Esophagus squamous epithelium (tissue), 5 donors: ENCODE measurements at regions not wholly inside any gene's neighbourhood (a gene's known extent, or its start where the extent isn't known, plus 50 kb on each side); places are given as distances from the start of the nearest gene placed in this dataset.

Experiments
- DNase-seq: peaks from one replicate; lab custom pipeline; 2025; lab: John Stamatoyannopoulos, UW
- H3K27ac ChIP-seq, 4 donors: fragments of 200-600 bp; sonication (generic); one replicate each; pipeline ENCODE4 v1.5.1; 2016 to 2019; ENCODE audit warnings: mild to moderate bottlenecking in 1 of 4
- H3K27me3 ChIP-seq, 4 donors: fragments of 200-600 bp; sonication (generic); 1 replicate in 3 of 4; 2 replicates in 1 of 4; pipeline versions ENCODE4 v1.5.1 to v1.6.0; 2017 to 2021; ENCODE audit warnings: antibody characterized with exemption in 1 of 4
- H3K36me3 ChIP-seq, 3 donors: fragments of 200-600 bp; sonication (generic); one replicate each; pipeline ENCODE4 v1.5.1; 2016 to 2019
- H3K4me1 ChIP-seq, 3 donors: fragments of 200-600 bp; sonication (generic); one replicate each; pipeline ENCODE4 v1.5.1; 2017 to 2019
- H3K4me3 ChIP-seq, 4 donors: fragments of 200-600 bp; sonication (generic); 1 replicate in 3 of 4; 2 replicates in 1 of 4; pipeline ENCODE4 v1.5.1; 2016 to 2019; ENCODE audit warnings: mild to moderate bottlenecking in 2 of 4, moderate library complexity in 1 of 4
- H3K9me3 ChIP-seq, 3 donors: fragments of 200-600 bp; sonication (generic); one replicate each; pipeline ENCODE4 v1.5.1; 2016 to 2019
- POLR2A ChIP-seq, 4 donors: fragments of 450-650 bp; IDR thresholded peaks; one replicate each; pipeline ENCODE4 v1.6.1; 2017; ENCODE audit warnings: antibody characterized with exemption in 4 of 4, mild to moderate bottlenecking in 4 of 4, moderate library complexity in 3 of 4
- WGBS, 2 donors: methylation state at CpG; one replicate each; pipeline ENCODE4 v1.1.5; 2018; 5-methylcytosine and 5-hydroxymethylcytosine counted together
- intact Hi-C: fragments of 100-400 bp; cut with DNase I; formaldehyde crosslinking; loops from one replicate; pipeline ENCODE4 v1.15.0; 2022
- TF ChIP-seq, protein P1 (sequence below), 6 experiments: fragments of 450-650 bp in 4 of 6; fragments of 200-600 bp in 2 of 6; sonication (generic) in 2 of 6; IDR thresholded peaks; one replicate each; pipeline ENCODE4 v1.5.1; 2016 to 2019; ENCODE audit warnings: antibody characterized with exemption in 6 of 6, mild to moderate bottlenecking in 4 of 6, moderate library complexity in 4 of 6
- donor health status: DM: yes; HTN: yes; CAD: no.

DNA sequence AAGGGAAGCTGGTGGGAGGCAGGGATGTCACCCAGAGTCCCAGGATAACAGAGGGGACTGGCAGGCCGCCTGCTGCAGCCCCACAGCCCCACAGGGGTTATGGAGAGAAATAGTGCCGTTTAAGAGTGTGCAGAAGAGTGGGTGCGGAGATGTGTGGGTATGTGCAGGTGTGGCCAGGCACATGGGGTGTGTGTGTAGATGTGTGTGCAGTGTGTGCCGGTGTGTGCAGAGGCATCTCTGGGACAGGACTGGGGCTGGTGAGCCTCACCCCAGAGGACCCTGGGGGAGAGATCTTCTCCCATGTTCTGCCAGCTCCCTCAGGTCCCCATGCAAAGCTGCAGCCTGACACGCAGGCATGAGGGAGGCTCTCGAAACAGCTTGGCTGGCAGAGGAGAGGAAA lies 157.4 kb downstream of the RBFOX3 start:
- H3K27me3 ChIP-seq: no peaks in the 10 kb centered on the region
- intact Hi-C loops: no loop called here
- 68 to 75% methylated on average over 4 to 5 of the region's 6 CpGs for WGBS, 2 donors
- H3K27ac ChIP-seq: no peak overlapping the region
- TF ChIP-seq, protein P1, sequence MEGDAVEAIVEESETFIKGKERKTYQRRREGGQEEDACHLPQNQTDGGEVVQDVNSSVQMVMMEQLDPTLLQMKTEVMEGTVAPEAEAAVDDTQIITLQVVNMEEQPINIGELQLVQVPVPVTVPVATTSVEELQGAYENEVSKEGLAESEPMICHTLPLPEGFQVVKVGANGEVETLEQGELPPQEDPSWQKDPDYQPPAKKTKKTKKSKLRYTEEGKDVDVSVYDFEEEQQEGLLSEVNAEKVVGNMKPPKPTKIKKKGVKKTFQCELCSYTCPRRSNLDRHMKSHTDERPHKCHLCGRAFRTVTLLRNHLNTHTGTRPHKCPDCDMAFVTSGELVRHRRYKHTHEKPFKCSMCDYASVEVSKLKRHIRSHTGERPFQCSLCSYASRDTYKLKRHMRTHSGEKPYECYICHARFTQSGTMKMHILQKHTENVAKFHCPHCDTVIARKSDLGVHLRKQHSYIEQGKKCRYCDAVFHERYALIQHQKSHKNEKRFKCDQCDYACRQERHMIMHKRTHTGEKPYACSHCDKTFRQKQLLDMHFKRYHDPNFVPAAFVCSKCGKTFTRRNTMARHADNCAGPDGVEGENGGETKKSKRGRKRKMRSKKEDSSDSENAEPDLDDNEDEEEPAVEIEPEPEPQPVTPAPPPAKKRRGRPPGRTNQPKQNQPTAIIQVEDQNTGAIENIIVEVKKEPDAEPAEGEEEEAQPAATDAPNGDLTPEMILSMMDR (IDR thresholded peaks at IDR 0.05): no peak
- no peak for TF ChIP-seq POLR2A (IDR thresholded peaks at IDR 0.05)
- no peak for DNase-seq
- H3K4me3 ChIP-seq: no peak overlapping the region
- no peaks in the 10 kb centered on the region for H3K4me1 ChIP-seq
- H3K36me3 ChIP-seq: no peaks in the 10 kb centered on the region
- H3K9me3 ChIP-seq: no peaks in the 10 kb centered on the region

DNA sequence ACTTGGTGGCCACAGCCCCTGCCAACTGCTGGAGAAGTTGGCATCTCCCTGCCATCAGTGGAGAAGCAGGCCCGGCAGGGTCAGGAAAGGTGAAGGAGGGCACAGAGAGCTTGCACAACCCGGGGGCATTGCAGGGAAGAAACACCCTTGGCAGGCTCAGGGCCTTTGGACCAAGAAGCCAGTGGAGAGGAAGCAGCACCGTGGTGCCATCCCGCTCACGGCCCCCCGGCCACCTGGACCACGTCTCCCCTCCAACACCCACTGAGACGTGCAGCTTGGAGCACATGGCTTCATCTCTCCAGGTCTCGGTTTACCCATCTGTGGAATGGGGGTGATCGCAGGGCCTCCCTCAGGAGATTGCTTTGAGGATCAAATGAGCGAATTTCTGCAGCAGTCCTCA lies 158.1 kb downstream of the RBFOX3 start:
- no peak for TF ChIP-seq POLR2A (IDR thresholded peaks at IDR 0.05)
- TF ChIP-seq, protein P1 (IDR thresholded peaks at IDR 0.05): no peak
- 20 to 63% methylated on average over 1 to 10 of the region's 11 CpGs for WGBS, 2 donors
- Histone ChIP-seq H3K9me3 (no peaks in the 10 kb centered on the region), H3K4me1 (no peaks in the 10 kb centered on the region), H3K4me3 (no peak overlapping the region), H3K36me3 (no peaks in the 10 kb centered on the region), H3K27me3 (no peaks in the 10 kb centered on the region), H3K27ac (no peak overlapping the region)
- intact Hi-C loops: no loop called here
- DNase-seq: no peak

DNA sequence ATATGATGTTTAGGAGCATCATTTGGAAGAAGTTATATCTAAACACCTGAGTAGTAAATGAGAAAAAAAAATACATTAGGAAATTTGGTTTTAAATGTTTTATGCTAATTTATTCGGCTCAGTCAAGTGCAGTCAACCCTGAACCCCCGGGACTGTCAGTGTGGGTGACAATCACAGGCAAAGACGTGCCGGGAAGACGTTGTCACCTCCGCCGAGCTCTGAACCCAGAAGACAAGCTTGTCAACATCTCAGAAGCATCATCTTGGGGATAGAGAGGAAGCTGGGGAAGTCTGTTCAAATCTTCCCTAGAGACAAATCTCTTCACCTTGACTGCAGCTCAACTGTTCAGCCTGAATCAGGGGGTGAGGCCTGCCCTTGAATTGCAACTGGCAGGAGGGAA lies 159.7 kb downstream of the RBFOX3 start:
- DNase-seq: no peak
- intact Hi-C loops: no loop called here
- no peak for TF ChIP-seq POLR2A (IDR thresholded peaks at IDR 0.05)
- TF ChIP-seq, protein P1 (IDR thresholded peaks at IDR 0.05): no peak
- H3K4me1 ChIP-seq: no peaks in the 10 kb centered on the region
- no peak overlapping the region for H3K4me3 ChIP-seq
- H3K9me3 ChIP-seq: no peaks in the 10 kb centered on the region
- no peaks in the 10 kb centered on the region for H3K36me3 ChIP-seq
- WGBS, 2 donors: 78 to 82% methylated on average over 7 of the region's 7 CpGs
- H3K27ac ChIP-seq: no peak overlapping the region
- H3K27me3 ChIP-seq: peaks cover 0 to 8% (median 0%) of the 10 kb centered on the region in 4 donors

- no peak for DNase-seq
- Histone ChIP-seq H3K36me3 (no peaks in the 10 kb centered on the region), H3K4me1 (no peaks in the 10 kb centered on the region), H3K4me3 (no peak overlapping the region), H3K9me3 (no peaks in the 10 kb centered on the region), H3K27me3 (peaks cover 0 to 8% (median 0%) of the 10 kb centered on the region in 4 donors), H3K27ac (no peak overlapping the region)
- intact Hi-C loops: no loop called here
- WGBS, 2 donors: 49 to 59% methylated on average over 8 to 11 of the region's 12 CpGs
- TF ChIP-seq, protein P1 (IDR thresholded peaks at IDR 0.05): no peak
- no peak for TF ChIP-seq POLR2A (IDR thresholded peaks at IDR 0.05)
Observed at GRCh38 chr17:79446399-79447009, 164.3 kb downstream of the RBFOX3 start.

DNA sequence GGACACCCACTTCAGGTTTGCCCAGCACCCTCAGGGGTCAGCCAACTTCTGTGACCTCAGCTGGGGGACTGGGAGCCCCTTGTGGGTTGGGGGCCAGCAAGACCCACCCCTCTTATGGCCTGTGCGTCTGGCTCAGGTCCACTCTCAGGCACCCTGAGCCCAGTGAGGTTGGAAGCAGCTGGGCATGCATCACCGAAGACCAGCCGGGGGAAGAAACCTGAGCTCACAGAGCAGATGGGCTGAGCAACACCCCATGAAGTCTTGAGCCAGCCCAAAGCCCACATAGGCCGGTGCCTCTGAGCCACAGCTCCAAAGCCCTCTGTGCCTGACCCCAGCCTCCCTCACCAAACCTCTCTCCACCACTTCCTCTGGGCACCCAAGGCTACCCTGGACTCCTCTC lies 166.7 kb downstream of the RBFOX3 start:
- 78 to 83% methylated on average over 1 of the region's 4 CpGs for WGBS, 2 donors
- Histone ChIP-seq H3K27ac (no peak overlapping the region), H3K27me3 (peaks cover 0 to 12% (median 0%) of the 10 kb centered on the region in 4 donors), H3K4me3 (no peak overlapping the region), H3K36me3 (no peaks in the 10 kb centered on the region), H3K9me3 (no peaks in the 10 kb centered on the region), H3K4me1 (no peaks in the 10 kb centered on the region)
- DNase-seq: no peak
- TF ChIP-seq POLR2A (IDR thresholded peaks at IDR 0.05): no peak
- TF ChIP-seq, protein P1 (IDR thresholded peaks at IDR 0.05): no peak
- intact Hi-C loops: no loop called here
